Endothelial cell of umbilical vein (primary cell): ENCODE measurements at regions not wholly inside any gene's neighbourhood (a gene's known extent, or its start where the extent isn't known, plus 50 kb on each side); places are given as distances from the start of the nearest gene placed in this dataset.

Source experiments
- BruUV-seq: library from RNA; stranded (reverse); fragments of 400-500 nt; replicated peaks from 2 replicates; lab custom pipeline; 2021; lab: Mats Ljungman, UMichigan
- CTCF ChIA-PET: fragments of 300-600, 350-600 bp; sonication (Branson Sonifier 250); formaldehyde crosslinking; loops from one replicate; lab custom pipeline; 2021; ENCODE audit warnings: antibody characterized with exemption, inconsistent platforms; lab: Charles Lee
- POLR2A ChIA-PET: fragments of 300-600, 350-600 bp; sonication (Branson Sonifier 250); formaldehyde crosslinking; loops from one replicate; lab custom pipeline; 2021; ENCODE audit warnings: antibody characterized with exemption, inconsistent platforms; lab: Charles Lee
- DNase-seq: peaks from one replicate; pipeline ENCODE4 v3.0.0-alpha.2; 2011; ENCODE audit warnings: low read depth, low spot score
- FAIRE-seq: peaks from 2 replicates; lab custom pipeline; 2011; peaks lifted over from hg19 to GRCh38; lab: Jason Lieb, UNC
- H2AFZ ChIP-seq: 2 replicates; pipeline ENCODE4 v1.6.0; 2012; ENCODE audit warnings: low read depth, low read length, control low read depth, inconsistent platforms
- H3K27ac ChIP-seq: 2 replicates; pipeline ENCODE4 v1.5.1; 2011; ENCODE audit warnings: low read depth, mild to moderate bottlenecking, control low read depth, low read length, moderate library complexity; ENCODE audit not compliant: insufficient read depth
- H3K27me3 ChIP-seq, 2 experiments: 2 replicates each; pipeline versions ENCODE4 v1.6.0 to v1.6.1; 2011; ENCODE audit warnings: low read length in 2 of 2, mixed read lengths in 1 of 2; ENCODE audit not compliant: control insufficient read depth in 2 of 2, insufficient read depth in 2 of 2
- H3K36me3 ChIP-seq, 2 experiments: 2 replicates in 1 of 2; 3 replicates in 1 of 2; pipeline ENCODE4 v1.5.1; 2011; ENCODE audit warnings: low read length in 2 of 2, mild to moderate bottlenecking in 1 of 2, moderate library complexity in 1 of 2; ENCODE audit not compliant: control insufficient read depth in 2 of 2, insufficient read depth in 2 of 2; ENCODE audit errors: extremely low read depth in 1 of 2
- H3K4me1 ChIP-seq: 3 replicates; pipeline ENCODE4 v1.5.1; 2011; ENCODE audit warnings: mild to moderate bottlenecking, low read length; ENCODE audit not compliant: control insufficient read depth, insufficient read depth; ENCODE audit errors: extremely low read depth
- H3K4me2 ChIP-seq: 2 replicates; pipeline ENCODE4 v1.6.1; 2011; ENCODE audit warnings: low read length, control low read depth, mixed read lengths; ENCODE audit not compliant: insufficient read depth
- H3K4me3 ChIP-seq, 3 experiments: fragments of 200-600 bp in 1 of 3; sonication (generic), shearing (Covaris generic) in 1 of 3; replicated peaks in 1 of 3; 2 replicates each; pipeline ENCODE4 v1.5.1; 2011 to 2016; ENCODE audit warnings: control low read depth in 3 of 3, low read length in 3 of 3, mild to moderate bottlenecking in 2 of 3, inconsistent platforms in 1 of 3, low read depth in 1 of 3, moderate library complexity in 1 of 3; ENCODE audit not compliant: insufficient read depth in 1 of 3
- H3K79me2 ChIP-seq: 2 replicates; pipeline ENCODE4 v1.6.0; 2012; ENCODE audit warnings: low read length, inconsistent platforms; ENCODE audit not compliant: control insufficient read depth, insufficient read depth
- H3K9ac ChIP-seq: replicated peaks from 2 replicates; pipeline ENCODE3; 2011; ENCODE audit warnings: low read length, control low read depth; ENCODE audit not compliant: insufficient read depth; ENCODE audit errors: extremely low read depth
- H3K9me1 ChIP-seq: replicated peaks from 3 replicates; pipeline ENCODE4 v1.6.0; 2011; ENCODE audit warnings: mild to moderate bottlenecking, low read length; ENCODE audit not compliant: control insufficient read depth, insufficient read depth; ENCODE audit errors: extremely low read depth
- H3K9me3 ChIP-seq: replicated peaks from 2 replicates; pipeline ENCODE4 v1.5.1; 2012; ENCODE audit warnings: low read length, inconsistent platforms; ENCODE audit not compliant: control insufficient read depth, insufficient read depth
- H4K20me1 ChIP-seq: replicated peaks from 2 replicates; pipeline ENCODE3; 2011; ENCODE audit warnings: mild to moderate bottlenecking, low read length; ENCODE audit not compliant: control insufficient read depth, insufficient read depth; ENCODE audit errors: extremely low read depth
- EZH2 ChIP-seq: IDR thresholded peaks from 2 replicates; pipeline ENCODE4 v1.6.1; 2012; ENCODE audit warnings: borderline replicate concordance, low read depth, mild to moderate bottlenecking, moderate library complexity, low read length, inconsistent platforms; ENCODE audit not compliant: severe bottlenecking
- FOS ChIP-seq: IDR thresholded peaks from 2 replicates; pipeline ENCODE4 v1.6.1; 2011; ENCODE audit warnings: mild to moderate bottlenecking, low read length, moderate library complexity, borderline replicate concordance; ENCODE audit not compliant: insufficient read depth
- POLR2A ChIP-seq: IDR thresholded peaks from 2 replicates; pipeline ENCODE4 v1.6.1; 2012; ENCODE audit warnings: low read depth, mild to moderate bottlenecking, control low read depth, low read length
- POLR2AphosphoS5 ChIP-seq: IDR thresholded peaks from 2 replicates; pipeline ENCODE4 v1.6.1; 2012; ENCODE audit warnings: low read depth, mild to moderate bottlenecking, control low read depth, low read length, moderate library complexity; ENCODE audit not compliant: insufficient read depth
- dilution Hi-C: fragments of 300-500 bp; cut with MboI; formaldehyde crosslinking; loops from one replicate; pipeline ENCODE4 v1.15.0; 2019; ENCODE audit warnings: low sequenced_read_pairs; ENCODE audit not compliant: extremely low pct_ligation_motif_present
- intact Hi-C: fragments of 100-400 bp; cut with micrococcal nuclease; formaldehyde crosslinking; loops from one replicate; pipeline ENCODE4 v1.10.0; 2022
- TF ChIP-seq, protein P1 (sequence below): IDR thresholded peaks from 2 replicates; pipeline ENCODE4 v1.6.1; 2011; ENCODE audit not compliant: insufficient read depth, insufficient read length
- TF ChIP-seq, protein P2 (sequence below), 2 donors: IDR thresholded peaks; 1 replicate in 1 of 2; 2 replicates in 1 of 2; pipeline ENCODE4 v1.5.1; 2011; ENCODE audit warnings: low read length in 2 of 2, mild to moderate bottlenecking in 2 of 2, moderate library complexity in 2 of 2, control low read depth in 1 of 2, inconsistent platforms in 1 of 2, low read depth in 1 of 2; ENCODE audit not compliant: insufficient read depth in 1 of 2; ENCODE audit errors: extremely low read depth in 1 of 2

DNA sequence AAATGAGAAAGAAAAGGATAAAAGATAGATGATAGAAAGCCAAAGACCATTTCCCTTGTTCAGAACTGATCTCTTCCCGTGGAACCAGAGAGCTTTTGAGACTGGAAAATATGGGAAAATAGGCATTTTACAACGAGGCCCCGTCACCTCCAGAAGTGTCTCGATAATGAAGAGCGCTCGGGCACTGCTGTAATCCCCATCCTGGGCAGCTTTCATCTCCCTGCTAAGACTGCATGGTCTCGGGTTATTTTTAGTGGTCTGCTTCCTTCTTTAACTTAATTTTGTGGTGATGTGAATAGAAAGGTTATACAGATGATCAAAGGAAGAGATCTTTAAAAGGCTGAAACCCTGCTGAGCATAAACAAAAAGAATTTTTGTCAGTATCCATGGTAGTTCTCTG is 176.6 kb downstream of the METTL4 start:
- Histone ChIP-seq H2AFZ (no peak overlapping the region), H3K9ac (no peak overlapping the region), H3K27ac (no peak overlapping the region), H3K9me3 (no peaks in the 10 kb centered on the region), H3K36me3 (no peaks in the 10 kb centered on the region), H3K9me1 (no peaks in the 10 kb centered on the region), H3K27me3 (no peaks in the 10 kb centered on the region), H3K79me2 (no peaks in the 10 kb centered on the region), H3K4me2 (no peak overlapping the region), H4K20me1 (no peaks in the 10 kb centered on the region), H3K4me3 (no peak overlapping the region), H3K4me1 (no peaks in the 10 kb centered on the region)
- intact Hi-C loops = no loop called here
- no peak for DNase-seq
- ChIA-PET CTCF (interaction anchor here (1.2 to 2.3 kb wide), 3 partner anchors 9 to 147 kb away, joined by 4 to 6 read pairs (median 5); no protein-coding TSS in a partner anchor), POLR2A (no interaction called here)
- dilution Hi-C loops = no loop called here
- FAIRE-seq = no peak
- no TSS peak for BruUV-seq
- no peak for TF ChIP-seq EZH2
- TF ChIP-seq, protein P1, sequence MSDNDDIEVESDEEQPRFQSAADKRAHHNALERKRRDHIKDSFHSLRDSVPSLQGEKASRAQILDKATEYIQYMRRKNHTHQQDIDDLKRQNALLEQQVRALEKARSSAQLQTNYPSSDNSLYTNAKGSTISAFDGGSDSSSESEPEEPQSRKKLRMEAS = no peak

DNA sequence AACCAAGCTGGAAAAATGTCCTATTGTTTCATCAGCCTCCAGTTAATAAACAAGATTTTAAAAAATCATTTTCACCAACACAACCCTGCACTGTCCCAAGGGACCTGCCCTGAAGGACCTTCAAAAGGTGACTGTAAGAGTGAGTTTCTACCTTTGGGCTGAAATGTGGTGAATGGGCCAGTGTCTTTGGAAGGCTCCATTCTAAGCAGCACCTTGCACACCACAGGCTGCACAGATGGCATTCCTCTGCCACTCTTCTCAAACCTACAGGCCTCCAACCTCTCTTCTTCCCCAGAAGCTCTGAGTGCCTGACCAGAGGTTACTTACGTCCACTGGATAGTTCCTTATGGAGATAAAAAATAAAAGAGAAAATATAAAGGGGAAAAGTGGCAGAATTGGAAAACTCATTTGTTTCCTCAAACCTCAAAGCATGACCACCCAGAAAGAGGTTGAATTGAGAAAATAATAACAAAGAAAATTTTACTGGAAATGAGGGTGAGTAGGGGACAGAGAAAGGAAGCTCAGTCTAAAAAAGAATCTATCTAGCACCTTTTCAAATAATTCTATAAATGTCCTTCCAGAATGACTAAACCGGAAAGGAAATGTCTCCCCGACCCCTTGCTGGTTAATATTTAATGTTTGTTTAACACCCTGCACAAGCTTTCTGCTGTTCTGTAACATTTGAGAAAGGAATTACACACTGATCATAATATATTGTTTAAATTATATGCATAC is 175.7 kb downstream of the METTL4 start:
- no peak overlapping the region for H3K9ac ChIP-seq
- TF ChIP-seq, protein P1 = no peak
- TF ChIP-seq FOS (no peak), POLR2A (no peak), POLR2AphosphoS5 (no peak)
- TF ChIP-seq, protein P2, sequence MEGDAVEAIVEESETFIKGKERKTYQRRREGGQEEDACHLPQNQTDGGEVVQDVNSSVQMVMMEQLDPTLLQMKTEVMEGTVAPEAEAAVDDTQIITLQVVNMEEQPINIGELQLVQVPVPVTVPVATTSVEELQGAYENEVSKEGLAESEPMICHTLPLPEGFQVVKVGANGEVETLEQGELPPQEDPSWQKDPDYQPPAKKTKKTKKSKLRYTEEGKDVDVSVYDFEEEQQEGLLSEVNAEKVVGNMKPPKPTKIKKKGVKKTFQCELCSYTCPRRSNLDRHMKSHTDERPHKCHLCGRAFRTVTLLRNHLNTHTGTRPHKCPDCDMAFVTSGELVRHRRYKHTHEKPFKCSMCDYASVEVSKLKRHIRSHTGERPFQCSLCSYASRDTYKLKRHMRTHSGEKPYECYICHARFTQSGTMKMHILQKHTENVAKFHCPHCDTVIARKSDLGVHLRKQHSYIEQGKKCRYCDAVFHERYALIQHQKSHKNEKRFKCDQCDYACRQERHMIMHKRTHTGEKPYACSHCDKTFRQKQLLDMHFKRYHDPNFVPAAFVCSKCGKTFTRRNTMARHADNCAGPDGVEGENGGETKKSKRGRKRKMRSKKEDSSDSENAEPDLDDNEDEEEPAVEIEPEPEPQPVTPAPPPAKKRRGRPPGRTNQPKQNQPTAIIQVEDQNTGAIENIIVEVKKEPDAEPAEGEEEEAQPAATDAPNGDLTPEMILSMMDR (IDR thresholded peaks at IDR 0.05; ENCODE audit: extremely low read depth in 1 of 2, insufficient read depth in 1 of 2, low read depth in 1 of 2, low read length in 2 of 2) = no peak
- H3K27me3 ChIP-seq = no peaks in the 10 kb centered on the region
- DNase-seq = no peak
- no peaks in the 10 kb centered on the region for H3K4me1 ChIP-seq
- no TSS peak for BruUV-seq
- H3K4me2 ChIP-seq = no peak overlapping the region
- ChIA-PET CTCF (interaction anchor here (1.5 to 2.3 kb wide), 2 partner anchors 9 to 146 kb away, joined by 4 to 6 read pairs; no protein-coding TSS in a partner anchor), POLR2A (no interaction called here)
- H3K9me1 ChIP-seq = no peaks in the 10 kb centered on the region
- no peak overlapping the region for H3K27ac ChIP-seq
- dilution Hi-C loops (no loop called here), intact Hi-C loops (no loop called here)
- H4K20me1 ChIP-seq = no peaks in the 10 kb centered on the region
- no peaks in the 10 kb centered on the region for H3K9me3 ChIP-seq
- H2AFZ ChIP-seq = no peak overlapping the region
- H3K36me3 ChIP-seq = no peaks in the 10 kb centered on the region
- H3K4me3 ChIP-seq = no peak overlapping the region
- no peaks in the 10 kb centered on the region for H3K79me2 ChIP-seq
- no peak for FAIRE-seq
